ENCODE measurements at regions not wholly inside any gene's neighbourhood (a gene's known extent, or its start where the extent isn't known, plus 50 kb on each side); places are given as distances from the start of the nearest gene placed in this dataset.

- TF ChIP-seq, protein P1, sequence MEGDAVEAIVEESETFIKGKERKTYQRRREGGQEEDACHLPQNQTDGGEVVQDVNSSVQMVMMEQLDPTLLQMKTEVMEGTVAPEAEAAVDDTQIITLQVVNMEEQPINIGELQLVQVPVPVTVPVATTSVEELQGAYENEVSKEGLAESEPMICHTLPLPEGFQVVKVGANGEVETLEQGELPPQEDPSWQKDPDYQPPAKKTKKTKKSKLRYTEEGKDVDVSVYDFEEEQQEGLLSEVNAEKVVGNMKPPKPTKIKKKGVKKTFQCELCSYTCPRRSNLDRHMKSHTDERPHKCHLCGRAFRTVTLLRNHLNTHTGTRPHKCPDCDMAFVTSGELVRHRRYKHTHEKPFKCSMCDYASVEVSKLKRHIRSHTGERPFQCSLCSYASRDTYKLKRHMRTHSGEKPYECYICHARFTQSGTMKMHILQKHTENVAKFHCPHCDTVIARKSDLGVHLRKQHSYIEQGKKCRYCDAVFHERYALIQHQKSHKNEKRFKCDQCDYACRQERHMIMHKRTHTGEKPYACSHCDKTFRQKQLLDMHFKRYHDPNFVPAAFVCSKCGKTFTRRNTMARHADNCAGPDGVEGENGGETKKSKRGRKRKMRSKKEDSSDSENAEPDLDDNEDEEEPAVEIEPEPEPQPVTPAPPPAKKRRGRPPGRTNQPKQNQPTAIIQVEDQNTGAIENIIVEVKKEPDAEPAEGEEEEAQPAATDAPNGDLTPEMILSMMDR (conservative IDR thresholded peaks at IDR 0.05), result no peak
These were observed 329.3 kb downstream of the SPRY2 start for GRCh38 chr13:80011448-80012212.

GRCh38 chr13:80010846-80011245 lies 330.1 kb downstream of the SPRY2 start:
- TF ChIP-seq, protein P1 (conservative IDR thresholded peaks at IDR 0.05), result no peak
- no peak overlapping the region for H3K27ac ChIP-seq

More at GRCh38 chr13:80011448-80012212, 329.3 kb downstream of the SPRY2 start:
- no peak overlapping the region for H3K27ac ChIP-seq

DNA sequence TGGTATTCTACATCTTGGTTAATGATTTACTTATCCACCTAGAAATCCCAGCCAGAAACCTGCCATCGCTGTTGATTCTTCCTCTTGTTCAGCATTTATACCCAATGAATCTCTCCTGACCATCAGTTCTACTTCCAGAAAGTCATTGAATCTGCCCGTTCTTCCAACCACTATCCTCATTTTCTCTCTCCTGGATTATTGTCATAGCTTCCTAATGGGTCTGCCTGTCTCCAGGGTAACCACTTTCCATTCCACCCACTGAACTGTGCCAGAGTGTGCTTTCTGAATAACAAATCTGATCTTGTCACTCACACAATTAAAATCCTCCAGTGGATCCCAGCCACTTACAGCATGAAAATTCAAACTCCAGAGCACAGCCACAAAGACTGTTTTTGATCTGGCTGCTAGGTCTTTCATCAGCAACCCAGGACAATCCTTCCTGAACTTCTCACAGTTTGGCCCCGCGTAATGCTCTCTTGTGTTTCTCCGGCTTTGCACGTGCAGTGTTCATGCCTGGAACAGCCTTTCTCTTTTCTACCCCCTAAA lies 330.6 kb downstream of the SPRY2 start:
- TF ChIP-seq, protein P1 (conservative IDR thresholded peaks at IDR 0.05), result no peak

GRCh38 chr13:80009760-80010159 lies 331.2 kb downstream of the SPRY2 start:
- H3K27ac ChIP-seq, result no peak overlapping the region

More for the DNA sequence above, 330.6 kb downstream of the SPRY2 start:
- no peak overlapping the region for H3K27ac ChIP-seq

DNA sequence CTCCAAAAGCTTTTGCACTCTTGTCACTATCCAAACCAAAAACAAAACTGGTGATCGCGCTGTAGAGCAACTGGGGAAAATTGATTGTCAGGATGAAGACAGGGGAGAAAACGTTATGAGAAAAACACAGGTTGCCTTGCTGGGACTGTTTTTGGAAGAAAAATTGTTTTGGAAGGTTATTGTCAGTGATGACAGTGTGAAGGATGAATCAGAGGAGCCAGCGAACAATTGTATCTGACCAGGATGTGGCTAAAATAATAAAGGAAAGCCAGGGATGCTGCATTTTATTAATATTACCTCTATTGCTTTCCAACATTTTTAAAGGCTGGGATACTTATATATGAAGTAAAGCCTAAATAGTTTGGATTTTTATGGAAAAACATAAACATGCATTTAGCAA lies 334.0 kb downstream of the SPRY2 start:
- TF ChIP-seq, protein P1 (conservative IDR thresholded peaks at IDR 0.05), result no peak
- no peak overlapping the region for H3K27ac ChIP-seq

More at GRCh38 chr13:80009760-80010159, 331.2 kb downstream of the SPRY2 start:
- TF ChIP-seq, protein P1 (conservative IDR thresholded peaks at IDR 0.05), result no peak

DNA sequence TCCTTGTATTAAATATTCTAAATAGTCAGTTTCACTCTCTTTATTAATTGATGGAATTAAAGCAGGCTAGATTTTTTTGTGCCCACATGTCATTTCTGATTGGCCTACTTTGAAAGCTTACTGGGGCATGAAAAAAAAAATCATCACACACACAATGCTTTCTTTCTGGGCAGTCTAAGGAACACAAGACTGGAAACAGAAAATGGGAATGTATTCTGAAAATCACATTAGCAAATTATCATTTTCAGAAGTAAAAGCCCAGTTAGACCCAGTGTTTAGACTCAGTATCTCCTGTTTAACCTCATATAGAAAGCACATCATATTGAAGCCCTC lies 339.4 kb downstream of the SPRY2 start:
- TF ChIP-seq, protein P1 (conservative IDR thresholded peaks at IDR 0.05), result no peak

GRCh38 chr13:80000684-80001509 lies 340.0 kb downstream of the SPRY2 start:
- TF ChIP-seq, protein P1 (conservative IDR thresholded peaks at IDR 0.05), result no peak
- no peak overlapping the region for H3K27ac ChIP-seq

More for the DNA sequence above, 339.4 kb downstream of the SPRY2 start:
- no peak overlapping the region for H3K27ac ChIP-seq
